NCI-H2029 treated with DMSO at 0.1 percent for 48 hours (cell line): ENCODE measurements at regions not wholly inside any gene's neighbourhood (a gene's known extent, or its start where the extent isn't known, plus 50 kb on each side); places are given as distances from the start of the nearest gene placed in this dataset.
"Not testable (repeated sequence)": the region's sequence is repeated elsewhere in the genome, so short reads cannot be mapped to it uniquely, and the experiment has no call there.

Experiments
- DNase-seq: peaks from one replicate; lab custom pipeline; 2025; lab: John Stamatoyannopoulos, UW

DNA sequence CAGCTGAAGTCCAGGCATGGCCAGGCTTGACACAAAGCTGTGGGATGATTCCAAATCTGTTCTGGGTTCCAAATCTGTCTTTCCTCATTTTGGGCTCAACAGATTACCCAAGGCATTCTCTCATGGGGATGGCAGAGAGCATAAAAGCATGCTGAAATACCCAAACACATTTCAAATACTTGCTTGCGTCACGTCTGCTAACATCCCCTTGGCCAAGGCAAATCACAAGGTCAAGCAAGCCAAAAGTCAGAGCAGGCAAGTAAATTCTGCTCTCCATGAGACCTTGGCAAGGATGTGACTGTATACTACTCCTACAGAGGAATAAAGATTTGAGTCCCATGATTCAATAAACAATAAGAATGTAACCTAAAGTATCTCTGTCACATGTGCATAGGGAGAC lies 306.7 kb downstream of the EPB41L4A start:
- DNase-seq = no peak

DNA sequence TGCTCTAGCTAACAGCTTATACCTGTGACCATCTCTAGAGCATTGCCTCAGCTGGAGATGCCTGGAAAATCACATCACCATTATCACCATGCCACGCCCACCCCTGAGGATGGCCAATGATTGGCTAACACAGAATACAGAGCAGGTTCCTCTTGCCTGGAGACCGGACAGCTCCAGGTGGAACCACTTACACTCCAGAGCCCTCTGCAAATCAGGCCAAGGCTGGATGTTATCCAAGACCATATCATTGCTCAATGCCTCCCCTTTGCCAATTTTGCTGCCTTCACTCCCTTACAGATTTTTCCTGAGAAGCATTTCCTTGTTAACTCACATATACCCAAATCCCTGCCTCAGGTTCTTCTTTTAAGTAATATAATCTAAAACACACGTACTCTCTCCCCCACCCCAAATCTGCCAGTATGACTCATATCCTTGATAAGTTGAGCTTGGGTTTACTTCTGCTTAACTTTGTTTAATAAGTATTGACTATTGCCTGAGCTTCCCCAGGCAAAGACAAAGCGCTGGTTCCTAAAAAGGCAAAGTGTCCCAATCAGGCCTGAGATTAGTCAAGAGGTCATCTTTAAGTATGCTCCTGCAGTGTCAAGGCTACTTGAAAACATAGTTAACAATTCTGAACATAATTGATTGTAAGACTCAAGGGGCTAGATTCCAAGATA lies 309.6 kb downstream of the EPB41L4A start:
- peak; percentile 77 for DNase-seq

DNA sequence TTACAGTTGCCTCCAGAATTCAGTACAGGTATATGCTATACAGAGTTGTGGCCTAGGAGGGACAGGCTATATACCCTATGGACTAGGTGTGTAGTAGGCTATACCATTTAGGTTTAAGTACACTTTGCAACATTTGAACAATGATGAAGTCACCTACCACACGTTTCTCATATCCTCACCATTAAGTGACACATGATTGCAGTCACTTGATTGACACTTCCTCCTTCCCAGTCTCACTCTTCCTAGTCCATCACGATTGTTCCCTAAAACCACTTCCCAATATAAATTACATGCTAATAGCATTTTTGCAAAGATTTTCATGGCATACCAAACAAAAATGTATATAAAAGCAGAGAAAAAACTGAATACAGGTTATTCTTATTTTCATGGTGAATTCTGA lies 312.2 kb downstream of the EPB41L4A start:
- DNase-seq = no peak

DNA sequence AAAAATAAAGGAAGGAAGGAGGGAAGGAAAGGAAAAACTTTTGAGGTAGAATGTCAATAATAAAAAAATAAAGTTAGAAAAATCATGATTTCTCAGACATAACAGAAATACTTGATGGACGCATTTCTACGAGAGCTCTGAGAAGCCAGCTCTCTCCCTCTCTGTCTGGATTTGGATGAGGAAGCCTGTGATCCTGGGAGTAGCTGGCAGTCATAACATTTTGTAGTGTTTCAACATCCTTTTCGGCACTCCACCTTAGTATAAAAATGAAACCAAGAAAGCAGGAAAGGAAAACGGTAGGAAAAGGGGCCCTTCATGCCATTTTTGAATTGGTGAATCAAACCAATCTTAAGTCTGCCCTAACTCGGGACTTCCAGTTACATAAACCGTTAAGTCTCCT lies 321.3 kb downstream of the EPB41L4A start:
- no peak for DNase-seq

DNA sequence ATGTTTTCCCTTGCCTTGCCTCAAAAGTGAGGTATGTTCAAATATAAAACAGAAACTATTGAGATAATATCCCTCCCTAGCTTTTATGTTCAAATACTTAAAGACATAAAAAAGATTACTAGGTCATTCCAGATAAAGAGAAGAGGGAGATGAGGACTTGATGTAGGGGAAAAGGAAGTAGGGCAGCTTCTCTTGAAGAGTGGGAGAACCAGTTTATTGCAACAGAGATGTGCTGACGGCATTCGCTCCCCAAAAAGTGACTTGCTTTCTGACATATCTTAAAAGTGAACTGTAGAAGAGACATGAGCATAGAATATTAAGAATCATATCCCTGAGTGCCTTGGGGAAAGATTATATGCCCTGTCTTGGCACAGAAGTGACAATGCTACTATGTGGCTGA lies 330.2 kb upstream of the NREP start:
- DNase-seq = no peak

DNA sequence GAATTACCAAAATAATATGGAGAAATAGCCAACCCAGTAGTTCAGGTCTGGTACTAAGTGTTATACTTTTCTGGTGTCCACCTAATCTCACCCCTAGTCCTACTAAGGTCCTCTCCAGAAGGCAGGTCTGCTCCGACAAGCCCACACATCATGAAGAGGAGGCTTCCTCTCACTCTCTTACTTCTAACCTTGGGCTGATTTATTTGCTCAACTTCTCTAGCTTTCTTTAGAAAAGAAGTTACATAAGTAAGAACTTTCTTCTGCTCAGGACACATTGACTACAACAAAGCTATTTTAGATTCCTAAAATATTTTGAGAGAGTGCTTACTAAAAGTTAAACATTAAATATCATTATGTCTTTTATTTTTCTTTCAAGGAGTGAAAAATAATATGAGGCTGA lies 329.7 kb upstream of the NREP start:
- no peak for DNase-seq

DNA sequence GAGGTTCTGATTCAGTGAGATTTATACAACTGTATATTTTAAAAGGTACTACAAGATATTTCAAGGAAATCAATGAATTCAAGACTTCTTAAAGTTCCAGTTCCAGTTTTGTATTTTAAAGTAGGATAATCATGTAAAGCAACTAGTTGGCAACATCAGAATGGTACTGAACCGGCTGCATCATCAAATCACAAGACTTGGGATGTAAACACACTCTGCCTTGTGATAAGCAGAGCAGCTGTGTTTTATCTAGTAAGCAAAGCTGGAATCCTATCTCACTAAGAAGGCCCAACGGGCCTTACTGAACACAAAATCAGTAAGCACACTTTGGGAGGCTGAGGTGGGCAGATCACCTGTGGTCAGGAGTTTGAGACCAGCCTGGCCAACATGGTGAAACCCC lies 327.2 kb upstream of the NREP start:
- DNase-seq = no peak

DNA sequence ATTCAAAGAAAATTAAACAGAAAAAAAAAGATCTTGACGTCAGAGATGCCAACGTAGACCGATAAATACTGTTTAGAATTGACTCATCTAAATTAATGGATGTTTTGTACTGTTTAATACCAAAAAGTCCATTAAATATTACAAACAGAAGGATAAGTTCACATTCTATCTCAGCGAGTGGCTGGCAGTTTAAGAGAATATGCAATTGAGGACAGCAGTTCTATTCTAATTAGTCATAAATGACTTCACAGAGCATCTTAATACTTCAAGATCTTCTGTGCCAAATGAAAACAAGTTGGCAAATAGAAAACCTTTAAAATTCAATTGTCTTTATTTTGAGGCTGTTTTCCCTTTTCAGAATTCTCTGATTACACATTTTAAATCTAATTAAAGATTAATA lies 326.6 kb upstream of the NREP start:
- no peak for DNase-seq

DNA sequence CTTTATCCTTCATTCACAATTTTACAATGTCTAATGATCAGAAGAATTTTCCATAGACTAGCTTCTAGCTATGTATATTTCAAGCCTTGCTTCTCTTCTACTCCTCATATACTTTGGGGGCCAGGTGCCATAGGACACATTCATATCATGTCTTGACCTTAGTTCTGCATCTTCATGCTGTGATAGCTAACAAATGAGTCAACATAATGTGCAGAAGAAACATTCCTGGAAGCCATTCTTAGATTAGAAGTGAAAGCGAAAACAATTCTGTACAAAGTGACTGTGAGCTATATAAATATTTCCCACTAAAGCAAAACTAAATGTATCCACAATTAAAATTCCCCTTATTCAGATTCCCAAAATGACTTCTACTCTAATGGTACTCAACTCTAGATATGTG lies 320.2 kb upstream of the NREP start:
- no peak for DNase-seq

DNA sequence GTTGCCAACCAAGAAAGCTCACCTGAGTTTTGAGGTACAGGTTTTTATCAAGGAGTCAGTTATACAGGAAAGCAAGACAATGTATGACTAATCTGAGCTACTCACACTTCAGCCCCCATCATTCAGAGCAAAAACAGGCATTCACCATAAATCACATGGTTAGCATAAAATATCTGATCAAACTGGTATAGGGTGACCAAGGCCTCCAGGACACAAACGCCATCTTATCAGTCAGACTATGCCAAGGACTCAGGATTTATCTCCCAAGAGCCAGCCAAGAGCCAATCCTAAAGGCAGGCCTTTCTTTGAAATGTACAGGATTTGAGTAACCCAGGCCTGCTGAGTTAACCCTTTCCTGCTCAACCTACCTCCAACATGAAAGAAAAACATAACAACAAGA lies 313.0 kb upstream of the NREP start:
- DNase-seq = no peak

DNA sequence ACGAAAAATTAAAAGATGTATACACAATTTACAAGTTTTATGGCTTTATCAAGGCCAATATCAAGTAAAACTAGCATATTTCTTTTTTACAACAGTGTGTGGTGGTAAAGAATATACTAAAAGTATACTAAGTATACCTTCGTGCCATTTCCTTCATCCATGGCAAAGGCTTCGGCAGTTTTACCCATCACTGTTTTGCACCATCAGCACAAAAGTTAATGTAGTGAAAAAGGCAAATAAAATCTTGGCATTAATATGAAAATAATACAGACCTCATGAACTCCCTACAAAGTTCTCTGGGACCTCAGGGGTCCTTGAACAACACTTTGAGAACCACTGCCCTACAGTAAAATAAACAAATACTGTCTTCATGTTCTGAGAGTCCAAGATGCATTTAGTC lies 312.3 kb upstream of the NREP start:
- no peak for DNase-seq

DNA sequence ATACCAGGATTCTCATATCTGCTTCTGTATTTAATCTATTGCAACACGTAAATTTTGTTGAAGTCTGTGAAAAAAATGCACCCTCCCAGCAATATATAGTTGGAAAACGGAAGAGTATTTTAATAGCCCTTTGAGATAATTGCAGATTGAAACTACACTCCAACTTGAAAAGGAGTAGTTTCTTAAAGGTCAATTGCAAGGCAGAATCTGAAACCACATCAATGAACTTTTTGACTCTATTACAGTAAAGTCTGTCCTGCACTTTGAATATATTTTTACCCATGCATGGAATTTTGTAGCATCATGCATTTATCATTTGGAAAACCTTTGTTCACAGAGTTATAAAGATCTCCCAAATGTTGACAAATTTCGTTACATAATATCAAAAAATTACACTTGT lies 311.6 kb upstream of the NREP start:
- no peak for DNase-seq

DNA sequence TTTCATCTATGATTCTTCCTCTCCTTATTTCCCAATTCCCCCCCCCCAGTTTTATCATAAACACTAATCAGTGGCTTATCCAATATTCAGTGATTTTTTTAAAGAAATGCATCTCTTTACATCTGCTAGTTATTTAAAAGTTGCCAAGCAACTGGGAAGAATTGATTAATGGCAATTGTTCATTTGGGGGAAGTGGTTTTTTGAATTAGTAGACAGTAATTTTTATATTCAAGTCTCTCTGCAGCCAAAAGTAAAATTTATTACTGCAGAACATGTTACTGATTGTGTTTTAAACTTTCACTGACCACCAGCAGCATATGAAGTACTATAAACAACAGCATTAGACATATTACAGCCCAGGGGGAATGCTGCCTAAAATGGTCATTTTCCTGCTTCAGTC lies 308.8 kb upstream of the NREP start:
- DNase-seq = no peak

DNA sequence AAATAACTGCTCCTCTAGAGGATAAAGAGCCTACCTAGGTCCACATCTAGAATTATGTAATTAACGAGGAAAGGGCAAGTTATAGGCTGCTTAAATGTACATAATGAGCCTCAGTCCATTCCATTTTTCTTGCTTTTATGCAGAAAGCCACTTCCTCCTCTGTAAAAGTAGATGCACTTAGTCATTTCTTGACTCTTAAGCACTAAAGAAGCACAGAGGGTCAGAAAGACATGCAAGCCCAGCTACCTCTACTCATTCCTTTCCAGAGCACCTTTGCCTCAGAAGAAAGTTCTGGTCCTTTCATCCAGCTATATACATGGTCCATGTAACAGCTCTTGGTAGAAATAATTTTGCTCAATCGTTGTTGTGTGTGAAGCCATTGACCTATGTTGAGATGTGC lies 308.0 kb upstream of the NREP start:
- no peak for DNase-seq

DNA sequence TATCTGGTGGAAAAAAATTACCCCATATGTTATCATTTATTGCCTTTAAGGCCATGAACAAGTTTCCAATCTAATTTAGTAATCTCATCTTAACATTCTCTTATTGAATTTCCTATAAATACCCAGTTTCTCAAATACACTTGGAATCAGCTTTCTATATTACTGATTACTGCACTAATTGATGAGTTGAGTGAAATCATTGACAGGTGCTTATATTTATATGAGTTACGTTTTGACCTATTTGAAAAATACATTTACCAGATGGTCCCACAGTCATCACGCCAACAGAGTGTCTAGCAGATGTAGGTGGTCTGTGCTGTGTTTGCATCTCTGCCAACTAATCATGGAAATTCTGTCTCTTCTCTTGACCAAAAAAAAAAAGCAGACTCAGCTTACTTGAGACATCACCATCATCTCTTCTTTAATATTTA lies 307.3 kb upstream of the NREP start:
- no peak for DNase-seq

DNA sequence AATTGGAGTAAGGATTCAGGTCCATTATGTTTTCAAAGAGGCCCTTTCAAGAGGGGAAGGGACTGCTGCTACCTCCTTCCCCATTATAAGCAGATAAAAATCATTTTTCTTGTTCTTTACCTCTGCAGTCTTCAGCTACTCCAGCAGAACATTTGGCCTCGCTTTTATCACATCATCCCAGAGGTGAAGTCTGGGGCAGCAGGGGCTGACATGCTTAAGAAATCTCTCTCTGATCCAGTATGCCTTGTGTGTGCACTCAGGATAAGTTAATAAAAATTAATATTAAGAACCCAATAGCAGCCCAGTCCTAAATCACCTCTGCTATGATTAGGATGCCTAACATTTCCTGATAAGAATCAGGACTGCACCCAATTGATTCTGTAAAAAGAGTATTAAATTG lies 306.9 kb upstream of the NREP start:
- DNase-seq = no peak

DNA sequence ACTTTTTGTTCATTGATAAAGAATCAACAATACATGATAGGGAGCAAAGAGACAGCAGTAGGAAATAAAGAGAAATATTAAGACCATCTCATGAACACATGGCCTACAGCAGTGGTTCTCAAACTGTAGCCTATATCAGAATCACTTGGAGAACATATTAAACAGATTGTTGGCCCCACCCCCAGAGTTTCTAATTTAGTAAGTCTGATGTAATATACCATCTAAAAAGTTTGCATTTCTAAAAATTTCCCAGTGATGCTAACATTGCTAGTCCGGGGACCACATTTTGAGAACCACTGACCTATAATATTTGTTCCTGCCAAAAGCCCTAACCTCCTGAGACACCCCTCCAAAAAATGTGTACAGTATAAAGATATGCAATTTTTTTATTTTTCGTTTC lies 306.2 kb upstream of the NREP start:
- no peak for DNase-seq

DNA sequence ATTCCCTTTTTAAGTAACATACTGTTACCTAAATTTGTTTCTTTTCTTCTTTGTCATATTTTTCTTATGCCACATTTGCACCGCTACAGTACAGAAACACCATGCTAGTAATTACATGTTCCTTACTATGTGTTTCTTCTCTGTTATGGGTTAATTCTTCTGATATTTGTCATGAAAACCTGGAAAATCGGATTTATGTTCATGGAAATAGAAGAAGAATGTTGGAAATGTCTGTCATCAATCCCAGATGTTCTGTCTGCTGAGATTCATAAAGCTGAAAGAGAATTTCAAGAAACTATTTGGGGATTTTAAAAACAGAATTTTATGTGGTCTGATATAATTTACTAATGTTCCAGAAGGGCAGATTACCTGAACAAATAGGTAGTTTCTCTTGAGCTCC lies 305.2 kb upstream of the NREP start:
- no peak for DNase-seq

DNA sequence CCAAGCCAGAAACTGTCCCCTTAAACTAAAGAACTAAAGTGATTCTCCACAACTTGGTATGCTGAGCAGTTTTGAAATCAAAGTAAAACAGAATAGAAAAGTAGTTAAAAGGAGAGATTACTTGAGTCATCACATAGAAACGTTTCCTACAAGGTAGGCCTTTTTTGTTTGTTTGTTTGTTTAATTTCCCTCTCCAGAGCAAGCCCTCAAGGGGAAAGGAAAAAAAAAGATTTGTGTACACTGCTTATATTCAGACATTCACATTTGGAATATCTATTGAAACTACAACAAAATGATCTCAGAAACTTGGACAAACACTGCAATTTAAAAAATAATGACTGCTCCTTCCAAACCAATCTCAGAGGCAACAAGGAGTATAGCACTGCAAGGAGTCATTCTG lies 304.7 kb upstream of the NREP start:
- no peak for DNase-seq

DNA sequence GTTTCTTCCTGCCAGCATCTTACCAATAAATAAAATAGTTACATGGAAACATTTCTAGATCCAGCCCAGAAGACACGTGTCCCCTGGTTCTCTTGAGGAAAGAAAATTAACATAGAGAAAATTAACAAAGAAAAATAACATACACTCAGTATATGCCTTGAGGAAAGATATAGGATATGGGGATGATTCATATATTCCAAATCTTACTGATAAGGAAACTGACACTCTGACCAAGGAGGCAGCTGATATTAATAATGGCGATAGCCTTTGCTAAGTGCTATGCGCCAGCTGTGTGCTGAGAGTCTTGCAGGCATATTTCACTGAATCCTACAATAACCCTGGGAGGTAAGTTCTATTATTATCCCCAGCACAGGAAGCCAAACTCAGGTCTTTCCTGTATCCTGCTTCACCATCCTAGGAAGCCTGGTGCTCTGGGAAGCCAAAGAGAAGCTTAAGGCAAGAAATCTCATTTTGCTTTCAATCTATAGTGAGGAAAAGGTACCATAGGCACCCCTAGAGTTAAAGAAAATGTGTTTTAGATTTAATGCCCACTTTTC lies 302.7 kb upstream of the NREP start:
- DNase-seq = no peak

DNA sequence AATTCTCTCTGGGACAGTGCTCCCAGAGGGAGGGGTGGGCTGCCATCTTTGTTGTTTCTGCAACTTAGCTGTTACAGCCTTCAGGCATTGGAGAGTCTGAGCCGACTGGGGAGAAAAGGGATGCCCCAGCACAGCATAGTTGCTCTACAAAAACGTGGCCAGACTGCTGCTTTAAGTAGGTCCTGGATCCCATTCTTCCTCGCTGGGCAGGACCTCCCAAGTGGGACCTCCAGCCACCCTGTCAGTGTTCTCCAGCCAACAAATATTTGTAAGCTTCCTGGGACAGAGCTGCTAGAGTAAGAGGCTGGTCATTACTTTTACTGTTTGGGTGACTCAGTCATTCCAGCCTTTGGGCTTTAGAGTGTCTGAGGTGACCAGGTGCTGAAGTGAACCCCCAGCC lies 292.7 kb upstream of the NREP start:
- no peak for DNase-seq

DNA sequence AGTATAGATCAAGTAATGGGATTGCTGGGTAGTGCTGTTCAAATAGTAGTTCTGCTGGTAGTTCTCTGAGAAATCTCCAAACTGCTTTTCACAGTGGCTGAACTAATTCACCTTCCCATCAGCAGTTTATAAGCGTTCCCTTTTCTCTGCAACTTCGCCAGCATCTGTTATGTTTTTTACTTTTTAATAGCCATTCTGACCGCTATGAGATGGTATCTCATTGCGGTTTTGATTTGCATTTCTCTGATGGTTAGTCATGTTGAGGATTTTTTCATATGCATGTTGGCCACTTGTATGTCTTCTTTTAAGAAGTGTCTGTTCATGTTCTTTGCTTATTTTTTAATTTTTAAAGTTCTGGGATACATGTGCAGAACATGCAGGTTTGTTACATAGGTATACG lies 279.2 kb upstream of the NREP start:
- DNase-seq = no peak

DNA sequence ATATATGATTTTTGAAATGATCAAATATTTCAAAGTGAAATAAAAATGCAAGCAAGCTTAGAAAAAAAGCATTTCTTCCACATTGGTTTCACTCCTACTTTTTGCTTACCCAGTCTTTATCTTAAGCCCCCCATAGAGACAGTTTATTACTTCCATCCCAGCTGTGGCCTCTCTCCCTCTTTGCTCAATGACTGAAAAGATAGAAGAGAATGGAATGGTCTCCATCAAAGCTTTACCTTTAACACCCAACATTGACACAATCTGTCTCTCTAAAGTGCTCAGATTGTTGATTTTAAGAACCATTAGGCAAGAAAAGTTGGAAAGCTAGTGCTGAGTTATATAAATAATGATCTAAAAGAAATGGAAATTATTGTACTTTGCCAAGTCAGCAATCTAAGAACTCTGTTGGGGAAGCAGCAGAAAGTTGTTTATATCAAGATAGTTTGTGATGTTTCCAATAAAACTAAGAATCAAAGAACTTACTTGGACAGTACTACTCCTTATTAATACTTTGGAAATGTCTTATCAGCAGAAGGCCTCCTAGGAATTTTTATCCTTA lies 277.5 kb upstream of the NREP start:
- DNase-seq = no peak

DNA sequence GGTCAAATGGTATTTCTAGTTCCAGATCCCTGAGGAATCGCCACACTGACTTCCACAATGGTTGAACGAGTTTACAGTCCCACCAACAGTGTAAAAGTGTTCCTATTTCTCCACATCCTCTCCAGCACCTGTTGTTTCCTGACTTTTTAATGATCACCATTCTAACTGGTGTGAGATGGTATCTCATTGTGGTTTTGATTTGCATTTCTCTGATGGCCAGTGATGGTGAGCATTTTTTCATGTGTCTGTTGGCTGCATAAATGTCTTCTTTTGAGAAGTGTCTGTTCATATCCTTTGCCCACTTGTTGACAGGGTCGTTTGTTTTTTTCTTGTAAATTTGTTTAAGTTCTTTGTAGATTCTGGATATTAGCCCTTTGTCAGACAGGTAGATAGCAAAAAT lies 269.9 kb upstream of the NREP start:
- DNase-seq = not testable (repeated sequence)
